ENCODE measurements at regions not wholly inside any gene's neighbourhood (a gene's known extent, or its start where the extent isn't known, plus 50 kb on each side); places are given as distances from the start of the nearest gene placed in this dataset.

DNA sequence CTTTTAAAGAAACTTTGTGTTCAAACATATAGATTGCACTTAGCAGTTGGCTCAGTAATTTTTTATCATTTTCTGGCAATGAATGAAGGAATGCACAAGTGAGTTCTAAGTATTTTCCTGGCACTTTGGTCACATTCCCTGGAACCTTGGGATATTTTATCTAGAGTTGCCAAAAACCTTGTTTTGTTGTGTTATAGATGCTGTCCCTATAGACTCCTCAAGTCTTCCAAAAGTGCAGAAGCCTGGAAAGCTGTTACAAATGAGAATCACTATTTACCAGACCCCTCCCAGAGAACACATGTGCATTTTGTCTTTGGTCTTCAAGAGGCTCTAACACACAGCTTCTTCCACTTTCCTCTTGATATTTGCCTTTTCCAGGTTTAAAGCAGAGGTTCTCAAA, 108.3 kb downstream of the RND3 start:
- Histone ChIP-seq H3K36me3 (ENCODE audit: control insufficient read depth, insufficient read depth, low read length) (no peaks in the 10 kb centered on the region), H3K4me3 (ENCODE audit: low read depth, low read length) (no peak overlapping the region), H3K27me3 (ENCODE audit: control insufficient read depth, insufficient read depth, low read length) (no peaks in the 10 kb centered on the region)
- no peak for DNase-seq (ENCODE audit: low read depth)
- FAIRE-seq = no peak
- TF ChIP-seq CTCF (IDR thresholded peaks at IDR 0.05; ENCODE audit: insufficient read depth, low read length, severe bottlenecking) = no peak

- no peaks in the 10 kb centered on the region for H3K36me3 ChIP-seq (ENCODE audit: control insufficient read depth, insufficient read depth, low read length)
- DNase-seq (ENCODE audit: low read depth) (no peak), FAIRE-seq (no peak)
- no peak for TF ChIP-seq CTCF (IDR thresholded peaks at IDR 0.05; ENCODE audit: insufficient read depth, low read length, severe bottlenecking)
- no peaks in the 10 kb centered on the region for H3K27me3 ChIP-seq (ENCODE audit: control insufficient read depth, insufficient read depth, low read length)
- no peak overlapping the region for H3K4me3 ChIP-seq (ENCODE audit: low read depth, low read length)
Observed at GRCh38 chr2:150378686-150379085, 108.8 kb downstream of the RND3 start.

DNA sequence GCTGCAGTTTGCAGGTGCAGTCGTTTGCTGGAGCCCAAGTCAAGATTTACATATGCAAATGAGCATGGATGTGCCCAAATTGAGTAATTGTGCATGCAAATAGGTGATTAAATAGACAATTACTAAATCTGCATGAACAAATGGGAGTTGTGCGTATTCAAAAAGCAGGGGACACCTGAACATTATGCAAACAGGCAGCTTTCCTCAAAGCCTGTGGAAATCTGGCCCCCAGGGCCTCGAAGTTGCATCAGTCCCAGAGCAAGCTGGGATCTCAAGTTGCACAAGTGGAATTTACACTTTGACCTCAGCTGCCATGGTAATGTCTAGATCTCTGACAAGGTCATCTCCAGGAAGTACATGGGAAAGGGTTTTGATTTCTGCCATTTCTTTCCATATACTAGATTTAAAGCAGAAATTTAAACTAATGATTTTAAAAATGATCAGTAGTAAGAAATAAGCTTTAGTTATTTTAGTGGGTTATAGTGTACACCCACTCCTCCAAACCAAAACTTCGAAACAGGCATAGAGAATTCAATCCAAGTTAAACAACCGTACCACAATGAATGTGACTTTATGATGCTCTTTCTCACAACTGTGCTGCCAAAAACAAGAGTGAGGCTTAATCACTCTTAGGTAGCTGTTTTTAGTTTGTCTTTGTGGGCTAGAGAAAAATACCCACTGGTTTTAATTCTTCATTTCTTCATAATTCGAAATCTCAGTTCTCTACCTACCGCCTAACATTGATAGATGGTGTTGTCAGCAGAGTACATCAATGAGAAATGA, 110.7 kb downstream of the RND3 start:
- H3K36me3 ChIP-seq (ENCODE audit: control insufficient read depth, insufficient read depth, low read length) = no peaks in the 10 kb centered on the region
- no peaks in the 10 kb centered on the region for H3K27me3 ChIP-seq (ENCODE audit: control insufficient read depth, insufficient read depth, low read length)
- no peak overlapping the region for H3K4me3 ChIP-seq (ENCODE audit: low read depth, low read length)
- FAIRE-seq (no peak), DNase-seq (ENCODE audit: low read depth) (peak; percentile 7)
- no peak for TF ChIP-seq CTCF (IDR thresholded peaks at IDR 0.05; ENCODE audit: insufficient read depth, low read length, severe bottlenecking)

- Histone ChIP-seq H3K27me3 (ENCODE audit: control insufficient read depth, insufficient read depth, low read length) (no peaks in the 10 kb centered on the region), H3K36me3 (ENCODE audit: control insufficient read depth, insufficient read depth, low read length) (no peaks in the 10 kb centered on the region), H3K4me3 (ENCODE audit: low read depth, low read length) (no peak overlapping the region)
- TF ChIP-seq CTCF (IDR thresholded peaks at IDR 0.05; ENCODE audit: insufficient read depth, low read length, severe bottlenecking) = no peak
- FAIRE-seq = no peak
- no peak for DNase-seq (ENCODE audit: low read depth)
Observed at GRCh38 chr2:150375333-150375732, 112.1 kb downstream of the RND3 start.

DNA sequence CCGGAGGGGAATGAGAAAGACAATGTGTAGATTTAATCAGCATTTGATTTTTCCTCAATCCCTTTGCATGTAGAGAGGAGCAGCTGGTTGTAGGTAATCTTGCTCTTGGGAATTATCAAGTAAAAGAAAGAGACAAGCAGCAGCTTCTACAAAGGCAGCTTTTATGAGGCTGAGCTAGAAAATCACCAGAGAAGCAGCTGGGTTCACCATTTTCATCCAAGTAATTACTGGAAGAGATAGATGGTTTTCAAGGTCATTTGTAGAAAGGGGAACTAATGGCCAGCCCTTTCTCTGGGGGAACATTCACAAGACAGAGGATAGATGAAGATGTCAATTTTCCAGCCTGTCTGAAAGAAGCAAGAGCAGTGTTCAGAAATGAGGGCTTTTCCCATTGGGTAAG, 113.0 kb downstream of the RND3 start:
- TF ChIP-seq CTCF (IDR thresholded peaks at IDR 0.05; ENCODE audit: insufficient read depth, low read length, severe bottlenecking) = no peak
- FAIRE-seq = no peak

GRCh38 chr2:150373374-150373773, 114.1 kb downstream of the RND3 start:
- no peak overlapping the region for H3K4me3 ChIP-seq (ENCODE audit: low read depth, low read length)
- FAIRE-seq = no peak
- no peaks in the 10 kb centered on the region for H3K27me3 ChIP-seq (ENCODE audit: control insufficient read depth, insufficient read depth, low read length)

More for the DNA sequence above, 113.0 kb downstream of the RND3 start:
- no peaks in the 10 kb centered on the region for H3K36me3 ChIP-seq (ENCODE audit: control insufficient read depth, insufficient read depth, low read length)
- H3K27me3 ChIP-seq (ENCODE audit: control insufficient read depth, insufficient read depth, low read length) = no peaks in the 10 kb centered on the region
- no peak for DNase-seq (ENCODE audit: low read depth)
- H3K4me3 ChIP-seq (ENCODE audit: low read depth, low read length) = no peak overlapping the region

More at GRCh38 chr2:150373374-150373773, 114.1 kb downstream of the RND3 start:
- TF ChIP-seq CTCF (IDR thresholded peaks at IDR 0.05; ENCODE audit: insufficient read depth, low read length, severe bottlenecking) = no peak
- DNase-seq (ENCODE audit: low read depth) = no peak
- no peaks in the 10 kb centered on the region for H3K36me3 ChIP-seq (ENCODE audit: control insufficient read depth, insufficient read depth, low read length)

All from bronchial epithelial cell (primary cell).